BE2C (cell line): ENCODE measurements at regions not wholly inside any gene's neighbourhood (a gene's known extent, or its start where the extent isn't known, plus 50 kb on each side); places are given as distances from the start of the nearest gene placed in this dataset.

Source experiments
- DNase-seq: peaks from one replicate; pipeline ENCODE4 v3.0.0-alpha.2; 2020
- H3K27me3 ChIP-seq: fragments of 250-450 bp; sonication (Bioruptor Pico); 2 replicates; pipeline ENCODE4 v1.5.1; 2020; ENCODE audit warnings: mild to moderate bottlenecking
- H3K36me3 ChIP-seq: fragments of 250-450 bp; sonication (Bioruptor Pico); 2 replicates; pipeline ENCODE4 v1.5.1; 2020; ENCODE audit warnings: mild to moderate bottlenecking
- H3K4me1 ChIP-seq: fragments of 250-450 bp; sonication (Bioruptor Pico); 2 replicates; pipeline ENCODE4 v1.5.1; 2020
- H3K4me3 ChIP-seq: 2 replicates; pipeline ENCODE4 v1.5.1; 2011; ENCODE audit warnings: low read depth, low read length
- H3K9me3 ChIP-seq: fragments of 250-450 bp; sonication (Bioruptor Pico); 2 replicates; pipeline ENCODE4 v1.5.1; 2020
- CTCF ChIP-seq: IDR thresholded peaks from 2 replicates; pipeline ENCODE4 v1.5.1; 2012; ENCODE audit warnings: mild to moderate bottlenecking, low read depth, low read length

DNA sequence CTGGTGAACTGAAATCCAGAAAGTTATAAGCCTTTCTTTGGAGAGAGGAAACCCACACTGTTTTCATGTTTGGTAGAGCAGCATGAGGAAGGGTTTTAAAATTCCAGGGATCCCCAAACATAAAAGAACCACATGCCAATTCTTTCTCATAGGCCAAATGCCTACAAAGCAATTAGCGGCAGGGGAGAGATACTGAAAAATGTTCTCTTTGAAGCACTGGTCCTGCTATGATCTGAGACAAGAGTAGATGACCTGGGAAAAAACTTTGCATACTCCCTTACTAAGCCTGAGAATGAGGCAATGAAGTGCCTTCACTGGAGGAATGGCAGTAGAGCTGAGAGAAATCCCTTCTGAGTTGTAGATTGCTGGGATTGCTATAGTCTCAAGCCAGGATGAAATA is 1261.7 kb downstream of the DSC3 start:
- DNase-seq: no peak
- H3K27me3 ChIP-seq: no peaks in the 10 kb centered on the region
- no peaks in the 10 kb centered on the region for H3K4me1 ChIP-seq
- H3K4me3 ChIP-seq: no peak overlapping the region
- H3K36me3 ChIP-seq: no peaks in the 10 kb centered on the region
- TF ChIP-seq CTCF: no peak
- H3K9me3 ChIP-seq: no peaks in the 10 kb centered on the region

GRCh38 chr18:29779096-29779495 is 1263.4 kb downstream of the DSC3 start:
- H3K4me1 ChIP-seq: no peaks in the 10 kb centered on the region
- no peak overlapping the region for H3K4me3 ChIP-seq
- H3K9me3 ChIP-seq: no peaks in the 10 kb centered on the region
- no peak for TF ChIP-seq CTCF
- H3K27me3 ChIP-seq: no peaks in the 10 kb centered on the region
- no peak for DNase-seq
- no peaks in the 10 kb centered on the region for H3K36me3 ChIP-seq

GRCh38 chr18:29753379-29753778 is 1289.2 kb downstream of the DSC3 start:
- no peaks in the 10 kb centered on the region for H3K27me3 ChIP-seq
- H3K4me3 ChIP-seq: no peak overlapping the region
- no peak for DNase-seq
- H3K4me1 ChIP-seq: no peaks in the 10 kb centered on the region
- TF ChIP-seq CTCF: no peak
- H3K36me3 ChIP-seq: no peaks in the 10 kb centered on the region
- H3K9me3 ChIP-seq: no peaks in the 10 kb centered on the region

DNA sequence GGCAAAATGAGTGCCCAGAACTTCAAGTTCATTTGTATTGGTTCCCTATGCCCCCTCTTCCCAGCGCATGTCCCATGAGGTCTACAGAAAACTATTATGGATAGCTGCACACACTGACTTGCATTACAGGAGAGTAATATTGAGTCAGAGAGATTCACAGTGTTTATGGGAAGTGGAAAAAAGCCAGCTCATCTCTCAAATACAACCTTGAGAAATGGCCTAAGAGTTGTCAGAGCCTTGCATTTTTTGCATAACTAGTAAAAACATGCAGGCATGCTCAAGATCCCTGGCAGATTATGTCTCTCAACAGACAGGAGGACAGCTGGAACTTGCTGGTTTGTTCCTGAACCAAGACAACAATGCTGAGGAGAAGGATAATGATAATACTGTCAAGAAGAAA is 1292.8 kb downstream of the DSC3 start:
- H3K4me3 ChIP-seq: no peak overlapping the region
- H3K4me1 ChIP-seq: no peaks in the 10 kb centered on the region
- TF ChIP-seq CTCF: no peak
- no peaks in the 10 kb centered on the region for H3K9me3 ChIP-seq
- no peaks in the 10 kb centered on the region for H3K27me3 ChIP-seq
- no peak for DNase-seq
- H3K36me3 ChIP-seq: no peaks in the 10 kb centered on the region

- DNase-seq: no peak
- TF ChIP-seq CTCF: no peak
- H3K4me3 ChIP-seq: no peak overlapping the region
- H3K9me3 ChIP-seq: no peaks in the 10 kb centered on the region
- H3K27me3 ChIP-seq: no peaks in the 10 kb centered on the region
- H3K4me1 ChIP-seq: no peaks in the 10 kb centered on the region
- H3K36me3 ChIP-seq: no peaks in the 10 kb centered on the region
Measured at GRCh38 chr18:29741461-29741860, 1301.1 kb downstream of the DSC3 start.

GRCh38 chr18:29737620-29738019 is 1304.9 kb downstream of the DSC3 start:
- TF ChIP-seq CTCF: no peak
- DNase-seq: no peak
- H3K4me3 ChIP-seq: no peak overlapping the region
- no peaks in the 10 kb centered on the region for H3K36me3 ChIP-seq
- H3K27me3 ChIP-seq: no peaks in the 10 kb centered on the region
- H3K4me1 ChIP-seq: no peaks in the 10 kb centered on the region
- no peaks in the 10 kb centered on the region for H3K9me3 ChIP-seq
